Right renal pelvis (tissue), 4 donors: ENCODE measurements at regions not wholly inside any gene's neighbourhood (a gene's known extent, or its start where the extent isn't known, plus 50 kb on each side); places are given as distances from the start of the nearest gene placed in this dataset.
"Not testable (repeated sequence)": the region's sequence is repeated elsewhere in the genome, so short reads cannot be mapped to it uniquely, and the experiment has no call there.

Experiments used
- DNase-seq, 4 donors: peaks; one replicate each; pipeline ENCODE4 v3.0.0-alpha.2; 2013; ENCODE audit warnings: low read depth in 4 of 4, low spot score in 3 of 4, missing footprints in 1 of 4

- not testable (repeated sequence) for DNase-seq
These were observed 82.3 kb upstream of the PRDX6 start for GRCh38 chr1:173394813-173395212.

GRCh38 chr1:173395762-173396161 is 81.4 kb upstream of the PRDX6 start:
- DNase-seq: no peak

- no peak for DNase-seq
These were observed 76.6 kb upstream of the PRDX6 start for GRCh38 chr1:173400387-173400995.

GRCh38 chr1:173403996-173404395 is 73.1 kb upstream of the PRDX6 start:
- no peak for DNase-seq

- DNase-seq: no peak
These were observed 71.9 kb upstream of the PRDX6 start for GRCh38 chr1:173405281-173405680.

- DNase-seq: no peak
These were observed 71.3 kb upstream of the PRDX6 start for GRCh38 chr1:173405834-173406233.

- no peak for DNase-seq
These were observed 70.3 kb upstream of the PRDX6 start for GRCh38 chr1:173406783-173407230.

- no peak for DNase-seq
These were observed 69.3 kb upstream of the PRDX6 start for GRCh38 chr1:173407846-173408245.

GRCh38 chr1:173408886-173409285 is 68.2 kb upstream of the PRDX6 start:
- no peak for DNase-seq

GRCh38 chr1:173409613-173410012 is 67.5 kb upstream of the PRDX6 start:
- DNase-seq: no peak

GRCh38 chr1:173410133-173410793 is 66.9 kb upstream of the PRDX6 start:
- no peak for DNase-seq

- no peak for DNase-seq
These were observed 66.3 kb upstream of the PRDX6 start for GRCh38 chr1:173410794-173411236.

- no peak for DNase-seq
These were observed 65.0 kb upstream of the PRDX6 start for GRCh38 chr1:173411835-173412742.

GRCh38 chr1:173413271-173413707 is 63.8 kb upstream of the PRDX6 start:
- DNase-seq: no peak

- no peak for DNase-seq
These were observed 63.0 kb upstream of the PRDX6 start for GRCh38 chr1:173414136-173414535.

- DNase-seq: no peak
These were observed 62.5 kb upstream of the PRDX6 start for GRCh38 chr1:173414539-173415226.

GRCh38 chr1:173415490-173415889 is 61.6 kb upstream of the PRDX6 start:
- no peak for DNase-seq

- DNase-seq: no peak
These were observed 61.2 kb upstream of the PRDX6 start for GRCh38 chr1:173415905-173416450.

- DNase-seq: no peak
These were observed 59.6 kb upstream of the PRDX6 start for GRCh38 chr1:173417563-173417962.
